H1 (cell line): ENCODE measurements at regions not wholly inside any gene's neighbourhood (a gene's known extent, or its start where the extent isn't known, plus 50 kb on each side); places are given as distances from the start of the nearest gene placed in this dataset.

Experiments
- CTCF ChIA-PET: fragments of 300-600 bp; sonication (Branson Sonifier 250); formaldehyde crosslinking; loops from one replicate; lab custom pipeline; 2021; ENCODE audit not compliant: partially characterized antibody; lab: Charles Lee
- POLR2A ChIA-PET: fragments of 300-600 bp; sonication (Branson Sonifier 250); formaldehyde crosslinking; loops from one replicate; lab custom pipeline; 2021; ENCODE audit warnings: inconsistent platforms; ENCODE audit not compliant: partially characterized antibody; lab: Charles Lee
- DNase-seq, 2 experiments: peaks; one replicate each; pipeline versions ENCODE4 v3.0.0 to v3.0.0-alpha.2; 2010 to 2022; ENCODE audit warnings: low spot score in 2 of 2, low read depth in 1 of 2, mixed read lengths in 1 of 2
- FAIRE-seq: peaks from 2 replicates; lab custom pipeline; 2011; peaks lifted over from hg19 to GRCh38; lab: Jason Lieb, UNC
- H2AFZ ChIP-seq: 2 replicates; pipeline ENCODE4 v1.8.1; 2012; ENCODE audit warnings: low read length, inconsistent platforms
- H2AK5ac ChIP-seq: 2 replicates; pipeline ENCODE4 v1.6.1; 2013; ENCODE audit warnings: low read depth, low read length
- H2BK120ac ChIP-seq: replicated peaks from 2 replicates; pipeline ENCODE3; 2013; ENCODE audit warnings: low read depth, low read length, inconsistent platforms
- H2BK12ac ChIP-seq: 2 replicates; pipeline ENCODE4 v1.6.1; 2013; ENCODE audit warnings: low read depth, low read length
- H2BK15ac ChIP-seq: 2 replicates; pipeline ENCODE4 v1.6.1; 2013; ENCODE audit warnings: low read length
- H2BK20ac ChIP-seq: 2 replicates; pipeline ENCODE4 v1.6.1; 2013; ENCODE audit warnings: low read length
- H2BK5ac ChIP-seq: 2 replicates; pipeline ENCODE4 v1.6.1; 2013; ENCODE audit warnings: low read depth, low read length
- H3K14ac ChIP-seq: 2 replicates; pipeline ENCODE4 v1.6.1; 2013; ENCODE audit warnings: inconsistent platforms; ENCODE audit not compliant: insufficient read length
- H3K18ac ChIP-seq: 2 replicates; pipeline ENCODE4 v1.6.1; 2013; ENCODE audit warnings: low read length; ENCODE audit errors: extremely low read depth
- H3K23ac ChIP-seq: 2 replicates; pipeline ENCODE4 v1.6.1; 2013; ENCODE audit warnings: inconsistent platforms; ENCODE audit not compliant: insufficient read length
- H3K23me2 ChIP-seq: 2 replicates; pipeline ENCODE4 v1.6.1; 2013; ENCODE audit warnings: low read depth, low read length
- H3K27ac ChIP-seq: 2 replicates; pipeline ENCODE4 v1.6.1; 2011; ENCODE audit warnings: low read depth, low read length, inconsistent platforms
- H3K27me3 ChIP-seq, 4 experiments: replicated peaks in 1 of 4; 1 replicate in 1 of 4; 2 replicates in 3 of 4; pipeline versions ENCODE4 v1.6.1 to v1.8.1; 2011 to 2013; ENCODE audit warnings: low read length in 3 of 4, mild to moderate bottlenecking in 3 of 4, inconsistent platforms in 2 of 4, mixed read lengths in 2 of 4, moderate library complexity in 1 of 4; ENCODE audit not compliant: control insufficient read depth in 3 of 4, insufficient read depth in 3 of 4; ENCODE audit errors: extremely low read depth in 1 of 4
- H3K36me3 ChIP-seq, 4 experiments: 2 replicates each; pipeline versions ENCODE4 v1.6.1 to v1.8.1; 2011 to 2013; ENCODE audit warnings: mild to moderate bottlenecking in 4 of 4, low read length in 3 of 4, moderate library complexity in 2 of 4, control low read depth in 1 of 4, inconsistent platforms in 1 of 4; ENCODE audit not compliant: insufficient read depth in 4 of 4, control insufficient read depth in 2 of 4
- H3K4ac ChIP-seq: replicated peaks from 2 replicates; pipeline ENCODE3; 2013; ENCODE audit warnings: low read length, low read depth, mixed read lengths, inconsistent platforms; ENCODE audit not compliant: insufficient read length
- H3K4me1 ChIP-seq, 4 experiments: replicated peaks in 1 of 4; 1 replicate in 1 of 4; 2 replicates in 3 of 4; pipeline versions ENCODE4 v1.6.1 to v1.8.1; 2011 to 2013; ENCODE audit warnings: low read length in 3 of 4, inconsistent platforms in 2 of 4, mixed read lengths in 1 of 4; ENCODE audit not compliant: insufficient read depth in 4 of 4, control insufficient read depth in 3 of 4
- H3K4me2 ChIP-seq, 2 experiments: 2 replicates each; pipeline versions ENCODE4 v1.6.1 to v1.8.1; 2011 to 2013; ENCODE audit warnings: low read depth in 2 of 2, low read length in 2 of 2, control low read depth in 1 of 2, inconsistent platforms in 1 of 2, mild to moderate bottlenecking in 1 of 2; ENCODE audit not compliant: insufficient read depth in 1 of 2
- H3K4me3 ChIP-seq, 4 experiments: fragments of 200-600, 300-600 bp in 1 of 4; sonication (generic), shearing (Covaris generic), sonication (Bioruptor Twin) in 1 of 4; 2 replicates each; pipeline versions ENCODE4 v1.5.1 to v1.8.1; 2011 to 2016; ENCODE audit warnings: low read length in 4 of 4, low read depth in 3 of 4, control low read depth in 2 of 4, inconsistent platforms in 2 of 4, mild to moderate bottlenecking in 2 of 4, mixed read lengths in 1 of 4, moderate library complexity in 1 of 4; ENCODE audit not compliant: insufficient read depth in 2 of 4; ENCODE audit errors: extremely low read depth in 1 of 4
- H3K56ac ChIP-seq: replicated peaks from 2 replicates; pipeline ENCODE3; 2013; ENCODE audit warnings: low read depth, mild to moderate bottlenecking, mixed read lengths, low read length, inconsistent platforms; ENCODE audit not compliant: insufficient read length
- H3K79me1 ChIP-seq: 2 replicates; pipeline ENCODE4 v1.6.1; 2013; ENCODE audit warnings: low read depth, low read length, control low read depth
- H3K79me2 ChIP-seq, 2 experiments: 2 replicates each; pipeline versions ENCODE4 v1.6.1 to v1.8.1; 2012 to 2013; ENCODE audit warnings: low read length in 2 of 2, mild to moderate bottlenecking in 2 of 2, inconsistent platforms in 1 of 2; ENCODE audit not compliant: insufficient read depth in 2 of 2, control insufficient read depth in 1 of 2
- H3K9ac ChIP-seq, 4 experiments: replicated peaks in 1 of 4; 1 replicate in 1 of 4; 2 replicates in 3 of 4; pipeline versions ENCODE4 v1.6.1 to v1.8.1; 2011 to 2013; ENCODE audit warnings: low read depth in 3 of 4, low read length in 3 of 4, control low read depth in 2 of 4, mild to moderate bottlenecking in 2 of 4, moderate library complexity in 2 of 4, inconsistent platforms in 1 of 4; ENCODE audit errors: extremely low read depth in 1 of 4
- H3K9me3 ChIP-seq, 2 experiments: 2 replicates each; pipeline versions ENCODE4 v1.6.1 to v1.8.1; 2012 to 2013; ENCODE audit warnings: mild to moderate bottlenecking in 2 of 2, moderate library complexity in 2 of 2, control low read depth in 1 of 2, inconsistent platforms in 1 of 2, low read depth in 1 of 2, low read length in 1 of 2, mixed read lengths in 1 of 2; ENCODE audit not compliant: insufficient read depth in 2 of 2
- H4K20me1 ChIP-seq, 2 experiments: replicated peaks in 1 of 2; 2 replicates each; pipeline versions ENCODE3 to v1.8.1; 2011 to 2013; ENCODE audit warnings: inconsistent platforms in 2 of 2, low read length in 2 of 2, mild to moderate bottlenecking in 1 of 2; ENCODE audit not compliant: insufficient read depth in 2 of 2, control insufficient read depth in 1 of 2
- H4K5ac ChIP-seq: 2 replicates; pipeline ENCODE4 v1.6.1; 2013; ENCODE audit warnings: low read length, low read depth, mixed read lengths, inconsistent platforms; ENCODE audit not compliant: insufficient read length
- H4K8ac ChIP-seq: 2 replicates; pipeline ENCODE4 v1.8.0; 2013; ENCODE audit warnings: mild to moderate bottlenecking, moderate library complexity, low read length, inconsistent platforms; ENCODE audit not compliant: insufficient read depth; ENCODE audit errors: extremely low read depth
- H4K91ac ChIP-seq: replicated peaks from 2 replicates; pipeline ENCODE3; 2013; ENCODE audit warnings: low read length, mixed read lengths, inconsistent platforms; ENCODE audit not compliant: insufficient read length
- ATF3 ChIP-seq: IDR thresholded peaks from 2 replicates; pipeline ENCODE4 v1.6.1; 2011; ENCODE audit warnings: low read depth, mild to moderate bottlenecking, low read length; ENCODE audit not compliant: insufficient read depth
- CREB1 ChIP-seq: IDR thresholded peaks from 2 replicates; pipeline ENCODE4 v1.6.1; 2012; ENCODE audit warnings: inconsistent platforms
- CTCF ChIP-seq, 3 experiments: IDR thresholded peaks; 1 replicate in 2 of 3; 2 replicates in 1 of 3; pipeline versions ENCODE4 v1.5.1 to v1.6.1; 2011; ENCODE audit warnings: low read length in 3 of 3, mild to moderate bottlenecking in 3 of 3, inconsistent platforms in 2 of 3, low read depth in 1 of 3, moderate library complexity in 1 of 3; ENCODE audit not compliant: insufficient read depth in 1 of 3; ENCODE audit errors: control extremely low read depth in 1 of 3
- JUND ChIP-seq: IDR thresholded peaks from 2 replicates; pipeline ENCODE4 v1.6.1; 2011; ENCODE audit warnings: mild to moderate bottlenecking, improper control_type of control experiment, low read length
- KDM1A ChIP-seq: fragments of 200-600, 300-600 bp; sonication (generic); IDR thresholded peaks from 2 replicates; pipeline ENCODE4 v1.7.1; 2016; ENCODE audit warnings: mild to moderate bottlenecking, low read length, borderline replicate concordance
- RXRA ChIP-seq: IDR thresholded peaks from 2 replicates; pipeline ENCODE4 v1.6.1; 2011; ENCODE audit warnings: low read depth, mild to moderate bottlenecking, low read length, moderate library complexity; ENCODE audit not compliant: insufficient read depth
- SRF ChIP-seq: IDR thresholded peaks from 2 replicates; pipeline ENCODE4 v1.6.1; 2011; ENCODE audit warnings: mild to moderate bottlenecking, low read depth, low read length, moderate library complexity
- TCF12 ChIP-seq: IDR thresholded peaks from 2 replicates; pipeline ENCODE4 v1.6.1; 2011; ENCODE audit warnings: low read depth, mild to moderate bottlenecking, low read length
- YY1 ChIP-seq: IDR thresholded peaks from 2 replicates; pipeline ENCODE4 v1.6.1; 2011; ENCODE audit warnings: low read depth, mild to moderate bottlenecking, low read length
- WGBS, 2 experiments: shearing (Covaris generic) in 1 of 2; methylation state at CpG; one replicate each; pipeline versions ENCODE4 v1.1.6 to v1.1.7; 2013 to 2015; ENCODE audit warnings: low lambda C conversion rate in 2 of 2, mixed read lengths in 2 of 2, inconsistent platforms in 1 of 2, low coverage in 1 of 2, missing lambda C conversion rate in 1 of 2; ENCODE audit not compliant: insufficient replicate concordance in 2 of 2, insufficient coverage in 1 of 2, insufficient read length in 1 of 2; ENCODE audit errors: extremely low coverage in 1 of 2, missing lambda C conversion rate in 1 of 2; 5-methylcytosine and 5-hydroxymethylcytosine counted together

- peaks cover 0 to 14% (median 3%) of the 10 kb centered on the region in 4 experiments; a peak in 3 of 7 replicates for H3K4me1 ChIP-seq
- H3K23me2 ChIP-seq: no peaks in the 10 kb centered on the region
- H3K23ac ChIP-seq: no peak overlapping the region
- no peak for FAIRE-seq
- DNase-seq: no peak
- no peak overlapping the region for H3K4ac ChIP-seq
- H2BK12ac ChIP-seq: peak overlapping the region; percentile 84; the same call in 1 of the 2 replicates
- H3K4me2 ChIP-seq: no peak overlapping the region
- H3K27ac ChIP-seq: no peak overlapping the region
- CTCF ChIA-PET: interaction anchor here (1.3 kb wide), 1 partner anchor 10 kb away, joined by 3 read pairs; no protein-coding TSS in a partner anchor
- TF ChIP-seq KDM1A (no peak), CTCF (IDR thresholded peaks at IDR 0.05; ENCODE audit: control extremely low read depth in 1 of 3, insufficient read depth in 1 of 3, low read depth in 1 of 3, low read length in 3 of 3) (no peak), YY1 (no peak), CREB1 (no peak), TCF12 (no peak), JUND (no peak), RXRA (no peak), ATF3 (no peak), SRF (no peak)
- H4K91ac ChIP-seq: peak overlapping the region; percentile 87
- no peak overlapping the region for H3K9ac ChIP-seq
- 89% methylated on average over 11 of the region's 11 CpGs; no CpG with 5 or more reads in 1 of the 2 experiments for WGBS, 2 experiments
- H2BK20ac ChIP-seq: no peak overlapping the region
- no peak overlapping the region for H3K14ac ChIP-seq
- H3K9me3 ChIP-seq: no peaks in the 10 kb centered on the region
- H3K36me3 ChIP-seq: no peaks in the 10 kb centered on the region
- no peak overlapping the region for H2AK5ac ChIP-seq
- H3K27me3 ChIP-seq: no peaks in the 10 kb centered on the region; a peak in 2 of 7 replicates
- H4K5ac ChIP-seq: no peak overlapping the region
- H2BK15ac ChIP-seq: peak overlapping the region; percentile 92; the same call in 1 of the 2 replicates
- H2BK120ac ChIP-seq: no peak overlapping the region
- H3K4me3 ChIP-seq: no peak overlapping the region
- no peaks in the 10 kb centered on the region for H3K79me1 ChIP-seq
- no peaks in the 10 kb centered on the region for H4K20me1 ChIP-seq
- peak overlapping the region; percentile 71; the same call in 1 of the 2 replicates for H3K18ac ChIP-seq
- POLR2A ChIA-PET: interaction anchor here (1.3 kb wide), 1 partner anchor 9 kb away, joined by 3 read pairs; no protein-coding TSS in a partner anchor
- no peaks in the 10 kb centered on the region for H3K79me2 ChIP-seq
- no peak overlapping the region for H3K56ac ChIP-seq
- H2AFZ ChIP-seq: no peak overlapping the region
- H2BK5ac ChIP-seq: no peak overlapping the region; the same call in 1 of the 2 replicates
- no peak overlapping the region for H4K8ac ChIP-seq
These were observed 53.6 kb upstream of the CAB39 start for GRCh38 chr2:230658877-230659652.
